DND-41 (cell line): ENCODE measurements at regions not wholly inside any gene's neighbourhood (a gene's known extent, or its start where the extent isn't known, plus 50 kb on each side); places are given as distances from the start of the nearest gene placed in this dataset.

Experiments
- ATAC-seq: fragments of 200-7000 bp; cut with Tn5 transposase; 3 replicates; pipeline ENCODE4 v1.9.1; 2021; ENCODE audit warnings: low read depth; ENCODE audit not compliant: insufficient read depth
- DNase-seq: peaks from one replicate; pipeline ENCODE4 v3.0.0-alpha.2; 2020
- H2AFZ ChIP-seq: 2 replicates; pipeline ENCODE4 v1.6.0; 2012; ENCODE audit warnings: low read depth, low read length
- H3K27ac ChIP-seq: 2 replicates; pipeline ENCODE4 v1.5.1; 2012; ENCODE audit warnings: low read length, inconsistent platforms
- H3K27me3 ChIP-seq: fragments of 200-600 bp; sonication (generic); 2 replicates; pipeline ENCODE4 v1.6.0; 2012; ENCODE audit warnings: low read length, mild to moderate bottlenecking, inconsistent platforms; ENCODE audit not compliant: insufficient read depth, poor library complexity
- H3K36me3 ChIP-seq: 2 replicates; pipeline ENCODE4 v1.5.1; 2012; ENCODE audit warnings: low read length, inconsistent platforms; ENCODE audit not compliant: insufficient read depth
- H3K4me1 ChIP-seq: 2 replicates; pipeline ENCODE4 v1.5.1; 2012; ENCODE audit warnings: mild to moderate bottlenecking, low read length; ENCODE audit not compliant: insufficient read depth
- H3K4me2 ChIP-seq: 2 replicates; pipeline ENCODE4 v1.6.0; 2012; ENCODE audit warnings: mild to moderate bottlenecking, moderate library complexity, low read length, inconsistent platforms; ENCODE audit not compliant: insufficient read depth
- H3K4me3 ChIP-seq, 2 experiments: fragments of 200-600 bp in 1 of 2; shearing (Covaris generic) in 1 of 2; 2 replicates each; pipeline ENCODE4 v1.5.1; 2012 to 2016; ENCODE audit warnings: inconsistent platforms in 2 of 2, low read length in 2 of 2, mild to moderate bottlenecking in 2 of 2, low read depth in 1 of 2, moderate library complexity in 1 of 2
- H3K79me2 ChIP-seq: 2 replicates; pipeline ENCODE4 v1.6.0; 2012; ENCODE audit warnings: low read length, inconsistent platforms; ENCODE audit not compliant: insufficient read depth
- H3K9ac ChIP-seq: 2 replicates; pipeline ENCODE4 v1.6.0; 2012; ENCODE audit warnings: low read depth, mild to moderate bottlenecking, inconsistent platforms, low read length, moderate library complexity
- H3K9me3 ChIP-seq: 2 replicates; pipeline ENCODE4 v1.5.1; 2012; ENCODE audit warnings: low read length, moderate library complexity, mild to moderate bottlenecking, inconsistent platforms; ENCODE audit not compliant: insufficient read depth, severe bottlenecking
- H4K20me1 ChIP-seq: 2 replicates; pipeline ENCODE4 v1.6.0; 2012; ENCODE audit warnings: low read length; ENCODE audit not compliant: insufficient read depth
- EZH2 ChIP-seq: IDR thresholded peaks from 3 replicates; pipeline ENCODE4 v1.6.1; 2012; ENCODE audit warnings: borderline replicate concordance, low read depth, mild to moderate bottlenecking, moderate library complexity, low read length, inconsistent platforms; ENCODE audit not compliant: severe bottlenecking
- TF ChIP-seq, protein P1 (sequence below): IDR thresholded peaks from 2 replicates; pipeline ENCODE4 v1.5.1; 2012; ENCODE audit warnings: borderline replicate concordance, low read length, moderate library complexity, mild to moderate bottlenecking; ENCODE audit not compliant: poor library complexity, severe bottlenecking; ENCODE audit errors: extremely low read depth

- H3K9ac ChIP-seq = no peak overlapping the region
- H3K9me3 ChIP-seq = no peaks in the 10 kb centered on the region
- DNase-seq (no peak), ATAC-seq (no peak)
- H3K4me3 ChIP-seq = no peak overlapping the region
- no peaks in the 10 kb centered on the region for H4K20me1 ChIP-seq
- H3K27ac ChIP-seq = no peak overlapping the region
- TF ChIP-seq, protein P1, sequence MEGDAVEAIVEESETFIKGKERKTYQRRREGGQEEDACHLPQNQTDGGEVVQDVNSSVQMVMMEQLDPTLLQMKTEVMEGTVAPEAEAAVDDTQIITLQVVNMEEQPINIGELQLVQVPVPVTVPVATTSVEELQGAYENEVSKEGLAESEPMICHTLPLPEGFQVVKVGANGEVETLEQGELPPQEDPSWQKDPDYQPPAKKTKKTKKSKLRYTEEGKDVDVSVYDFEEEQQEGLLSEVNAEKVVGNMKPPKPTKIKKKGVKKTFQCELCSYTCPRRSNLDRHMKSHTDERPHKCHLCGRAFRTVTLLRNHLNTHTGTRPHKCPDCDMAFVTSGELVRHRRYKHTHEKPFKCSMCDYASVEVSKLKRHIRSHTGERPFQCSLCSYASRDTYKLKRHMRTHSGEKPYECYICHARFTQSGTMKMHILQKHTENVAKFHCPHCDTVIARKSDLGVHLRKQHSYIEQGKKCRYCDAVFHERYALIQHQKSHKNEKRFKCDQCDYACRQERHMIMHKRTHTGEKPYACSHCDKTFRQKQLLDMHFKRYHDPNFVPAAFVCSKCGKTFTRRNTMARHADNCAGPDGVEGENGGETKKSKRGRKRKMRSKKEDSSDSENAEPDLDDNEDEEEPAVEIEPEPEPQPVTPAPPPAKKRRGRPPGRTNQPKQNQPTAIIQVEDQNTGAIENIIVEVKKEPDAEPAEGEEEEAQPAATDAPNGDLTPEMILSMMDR = no peak
- no peak for TF ChIP-seq EZH2
- H2AFZ ChIP-seq = no peak overlapping the region
- H3K36me3 ChIP-seq = no peaks in the 10 kb centered on the region
- H3K4me2 ChIP-seq = no peak overlapping the region
- H3K79me2 ChIP-seq = no peaks in the 10 kb centered on the region
- peaks cover 7% of the 10 kb centered on the region for H3K27me3 ChIP-seq
- H3K4me1 ChIP-seq = no peaks in the 10 kb centered on the region
Measured at GRCh38 chr11:69209038-69209350, 53.3 kb downstream of the SMIM38 start.

DNA sequence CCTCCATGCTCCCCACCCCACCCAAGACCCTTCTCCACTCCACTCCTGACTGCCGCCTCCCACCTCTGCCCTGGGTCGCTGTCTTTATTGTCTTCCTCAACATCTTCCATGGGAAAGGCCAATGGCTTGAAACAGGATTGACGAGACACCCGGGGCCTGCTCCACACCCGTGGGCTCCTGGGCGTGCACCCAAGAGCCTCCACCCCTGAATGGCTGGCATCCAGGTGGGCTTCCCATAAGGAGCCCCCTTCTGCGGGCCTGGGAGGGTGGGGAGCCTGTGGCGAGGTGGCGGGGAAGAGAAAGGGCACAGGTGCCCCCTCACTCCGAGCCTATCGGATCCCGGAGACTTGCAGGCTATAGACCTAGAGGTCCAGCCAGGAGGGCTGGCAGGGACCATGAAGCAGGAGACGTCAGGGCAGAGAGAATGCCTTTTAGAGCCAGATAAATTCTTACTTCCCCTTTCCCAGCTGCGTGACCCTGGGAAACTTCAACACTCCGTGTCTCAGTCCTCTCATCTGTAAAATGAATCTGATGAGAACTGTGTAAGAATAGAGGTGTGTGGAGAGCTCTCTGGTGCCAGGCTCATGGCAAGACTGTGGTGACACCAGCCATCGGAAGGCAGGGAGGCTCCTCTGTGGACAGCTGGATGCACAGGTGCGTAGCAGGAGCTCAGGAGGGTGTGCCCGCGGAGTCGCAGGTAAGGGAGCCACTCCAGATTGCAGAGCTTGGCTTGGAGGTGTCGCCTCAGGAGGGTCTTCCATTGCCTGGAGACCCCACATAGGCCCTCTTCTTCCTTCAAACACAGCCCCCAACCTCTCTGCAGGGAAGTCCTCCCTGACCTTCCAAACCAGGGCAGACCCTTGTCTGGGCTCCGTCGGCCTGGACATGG lies 53.9 kb downstream of the SMIM38 start:
- Histone ChIP-seq H3K4me2 (no peak overlapping the region), H3K9ac (no peak overlapping the region), H3K9me3 (no peaks in the 10 kb centered on the region), H2AFZ (no peak overlapping the region), H3K4me1 (no peaks in the 10 kb centered on the region), H3K4me3 (no peak overlapping the region), H3K27me3 (peaks cover 7% of the 10 kb centered on the region), H4K20me1 (no peaks in the 10 kb centered on the region), H3K27ac (no peak overlapping the region), H3K36me3 (no peaks in the 10 kb centered on the region), H3K79me2 (no peaks in the 10 kb centered on the region)
- ATAC-seq (no peak), DNase-seq (no peak)
- TF ChIP-seq, protein P1 = no peak
- TF ChIP-seq EZH2 = no peak

- Histone ChIP-seq H4K20me1 (no peaks in the 10 kb centered on the region), H3K27me3 (peaks cover 7% of the 10 kb centered on the region), H3K9ac (no peak overlapping the region), H3K4me2 (no peak overlapping the region), H3K27ac (no peak overlapping the region), H3K79me2 (no peaks in the 10 kb centered on the region), H2AFZ (no peak overlapping the region), H3K9me3 (no peaks in the 10 kb centered on the region), H3K4me3 (no peak overlapping the region), H3K36me3 (no peaks in the 10 kb centered on the region), H3K4me1 (no peaks in the 10 kb centered on the region)
- no peak for ATAC-seq
- TF ChIP-seq EZH2 = no peak
- TF ChIP-seq, protein P1 = no peak
- no peak for DNase-seq
Measured at GRCh38 chr11:69210310-69211035, 54.7 kb downstream of the SMIM38 start.
